Myocyte (in vitro differentiated cells): ENCODE measurements at regions not wholly inside any gene's neighbourhood (a gene's known extent, or its start where the extent isn't known, plus 50 kb on each side); places are given as distances from the start of the nearest gene placed in this dataset.
"Not testable (repeated sequence)": the region's sequence is repeated elsewhere in the genome, so short reads cannot be mapped to it uniquely, and the experiment has no call there.

Experiments
- DNase-seq: peaks from one replicate; pipeline ENCODE4 v3.0.0-alpha.2; 2012; ENCODE audit warnings: low read depth

DNA sequence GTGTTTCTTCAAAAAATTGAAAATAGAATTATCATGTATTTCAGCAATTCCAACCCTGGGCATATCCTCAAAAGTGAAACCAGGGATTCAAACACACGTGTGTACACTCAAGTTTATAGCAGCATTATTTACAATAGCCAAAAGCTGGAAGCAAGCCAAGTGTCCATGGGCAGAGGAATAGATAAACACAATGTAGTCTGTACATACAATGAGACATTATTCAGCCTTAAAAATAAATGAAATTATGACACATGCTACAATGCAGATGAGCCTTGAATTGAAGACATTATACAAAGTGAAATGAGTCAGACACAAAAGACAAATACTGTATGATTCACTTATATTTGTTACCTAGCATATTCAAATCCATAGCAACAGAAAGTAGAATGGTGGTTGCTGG lies 853.4 kb downstream of the STIM2 start:
- DNase-seq: no peak

DNA sequence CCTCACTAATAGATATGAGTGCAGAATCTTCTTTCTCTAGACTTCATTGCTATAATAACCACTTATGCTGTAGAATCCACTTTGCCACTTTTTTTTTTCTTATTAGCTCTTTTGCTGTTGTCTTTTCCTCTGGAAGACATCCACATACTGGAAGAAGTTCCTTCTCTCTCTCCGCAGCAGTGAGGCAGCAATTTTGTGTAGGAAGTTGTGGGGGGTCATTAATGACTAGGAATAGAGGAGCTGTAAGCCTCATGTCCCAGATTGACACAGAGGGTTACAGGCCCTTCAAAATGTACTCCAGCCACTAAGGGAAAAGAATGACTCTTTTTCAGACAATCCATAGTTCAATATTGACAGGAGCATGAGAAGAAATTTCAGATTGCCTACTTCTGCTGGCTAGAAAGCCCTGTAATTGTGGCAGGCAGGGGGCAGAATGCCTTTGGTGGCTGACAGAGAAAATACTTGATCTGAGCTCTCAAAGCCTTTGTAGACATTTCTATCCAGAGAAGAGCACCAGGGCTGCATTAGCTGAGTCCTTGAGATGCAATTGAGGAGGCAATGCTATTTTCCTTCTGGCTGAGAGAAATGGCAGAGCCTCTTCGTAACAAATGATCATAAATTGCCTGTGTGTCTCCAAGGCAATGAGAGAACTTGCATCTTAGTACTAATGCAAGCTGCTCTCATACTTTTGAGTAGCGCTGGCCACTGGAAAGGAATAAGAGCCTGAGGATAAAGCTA lies 856.2 kb downstream of the STIM2 start:
- no peak for DNase-seq

DNA sequence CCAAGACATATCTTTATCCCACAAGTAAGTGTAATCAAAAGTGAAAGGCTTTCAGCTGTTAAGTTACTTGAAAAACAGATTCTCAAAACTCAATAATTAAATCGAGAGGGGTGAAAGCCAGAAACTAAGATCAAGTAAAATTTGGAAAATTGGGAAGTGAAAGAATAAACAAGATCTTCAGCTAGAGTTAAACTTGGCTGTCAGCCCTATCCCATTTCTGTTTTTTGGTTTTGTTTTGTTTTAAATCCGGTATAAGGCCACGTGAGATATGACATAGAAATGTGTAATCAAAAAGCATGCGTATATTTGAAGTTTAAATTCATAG lies 856.8 kb downstream of the STIM2 start:
- DNase-seq: no peak

DNA sequence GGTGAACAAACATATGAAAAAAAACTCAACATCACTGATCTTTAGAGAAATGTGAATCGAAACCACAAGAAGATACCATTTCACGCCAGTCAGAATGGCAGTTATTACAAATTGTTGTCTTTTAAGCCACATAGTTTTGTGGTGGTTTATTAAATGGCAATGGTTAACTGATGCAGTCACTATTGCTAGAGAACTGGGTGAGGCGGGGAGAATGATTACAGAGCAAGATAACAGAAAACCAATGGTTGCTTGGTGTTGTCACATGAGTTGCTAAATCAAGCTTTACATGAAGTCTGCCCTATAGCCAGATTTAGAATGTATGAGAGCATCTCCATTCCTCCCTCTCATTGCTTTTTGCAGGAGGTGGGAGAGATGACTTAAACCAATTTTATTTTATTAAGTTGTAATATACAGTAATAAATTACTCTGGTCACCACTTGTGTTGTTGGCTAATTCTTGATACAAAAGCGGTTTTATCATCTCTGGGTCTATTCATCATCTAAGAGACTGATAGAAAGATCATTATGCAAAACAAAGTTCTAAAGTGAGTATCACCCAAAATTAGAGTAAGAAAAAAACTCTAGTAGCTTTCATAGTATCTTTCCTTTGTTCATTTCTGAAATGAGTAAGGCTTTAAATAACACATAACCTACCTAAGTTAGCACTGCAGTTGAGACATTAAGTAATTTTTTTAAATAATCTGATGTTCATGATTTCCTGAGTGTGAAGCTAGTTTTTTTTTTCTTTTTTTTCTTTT lies 859.5 kb downstream of the STIM2 start:
- DNase-seq: no peak

DNA sequence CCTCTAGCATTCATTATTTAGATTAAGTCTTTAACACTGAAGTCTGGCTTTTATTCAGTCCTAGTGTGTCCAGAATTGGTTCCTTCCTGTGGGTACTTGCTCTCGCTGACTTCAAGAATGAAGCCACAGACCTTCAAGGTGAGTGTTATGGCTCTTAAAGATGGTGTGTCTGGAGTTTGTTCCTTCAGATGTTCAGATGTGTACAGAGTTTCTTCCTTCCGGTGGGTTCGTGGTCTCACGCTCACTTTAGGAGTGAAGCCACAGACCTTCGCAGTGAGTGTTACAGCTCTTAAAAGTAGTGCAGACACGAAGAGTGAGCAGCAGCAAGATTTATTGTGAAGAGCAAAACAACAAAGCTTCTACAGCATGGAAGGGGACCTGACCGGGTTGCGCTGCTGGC lies 860.6 kb downstream of the STIM2 start:
- DNase-seq: no peak

DNA sequence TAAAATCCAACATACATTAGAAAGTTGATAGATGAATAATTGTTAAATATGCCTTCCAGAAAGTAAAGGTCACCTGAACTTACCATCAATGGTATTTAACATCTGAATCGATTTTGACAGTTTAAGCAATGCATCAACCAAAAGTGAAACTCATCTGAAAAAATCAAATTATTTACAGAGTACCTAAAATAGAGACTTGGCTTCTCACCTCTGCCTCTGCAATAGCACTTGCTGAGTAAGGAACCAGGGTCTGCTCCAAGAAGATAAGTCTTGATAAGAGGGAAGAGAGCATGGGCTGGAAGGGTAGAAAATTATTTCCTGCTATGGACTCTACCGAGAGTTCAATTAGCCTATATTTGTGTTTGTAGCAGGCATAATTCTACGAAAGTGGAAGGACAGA lies 868.3 kb downstream of the STIM2 start:
- DNase-seq: no peak

DNA sequence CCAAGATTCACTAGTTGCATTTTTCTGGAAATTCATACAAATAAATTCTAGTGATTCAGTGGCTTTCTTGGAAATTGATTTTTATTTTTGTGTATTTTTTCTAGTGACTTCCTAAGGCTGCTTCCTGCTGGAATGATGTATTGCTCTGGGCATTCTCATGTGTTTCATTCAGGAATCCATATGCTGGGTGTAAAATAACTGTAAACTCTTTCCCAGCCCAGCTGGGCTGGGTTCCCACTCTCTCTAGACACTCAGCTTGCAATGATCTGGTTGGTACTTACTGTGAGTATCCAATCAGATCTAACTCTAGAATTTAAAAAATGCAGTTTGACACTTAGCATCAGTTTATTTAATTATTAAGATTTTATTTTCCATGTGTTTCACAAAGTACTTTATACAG lies 882.2 kb downstream of the STIM2 start:
- no peak for DNase-seq

DNA sequence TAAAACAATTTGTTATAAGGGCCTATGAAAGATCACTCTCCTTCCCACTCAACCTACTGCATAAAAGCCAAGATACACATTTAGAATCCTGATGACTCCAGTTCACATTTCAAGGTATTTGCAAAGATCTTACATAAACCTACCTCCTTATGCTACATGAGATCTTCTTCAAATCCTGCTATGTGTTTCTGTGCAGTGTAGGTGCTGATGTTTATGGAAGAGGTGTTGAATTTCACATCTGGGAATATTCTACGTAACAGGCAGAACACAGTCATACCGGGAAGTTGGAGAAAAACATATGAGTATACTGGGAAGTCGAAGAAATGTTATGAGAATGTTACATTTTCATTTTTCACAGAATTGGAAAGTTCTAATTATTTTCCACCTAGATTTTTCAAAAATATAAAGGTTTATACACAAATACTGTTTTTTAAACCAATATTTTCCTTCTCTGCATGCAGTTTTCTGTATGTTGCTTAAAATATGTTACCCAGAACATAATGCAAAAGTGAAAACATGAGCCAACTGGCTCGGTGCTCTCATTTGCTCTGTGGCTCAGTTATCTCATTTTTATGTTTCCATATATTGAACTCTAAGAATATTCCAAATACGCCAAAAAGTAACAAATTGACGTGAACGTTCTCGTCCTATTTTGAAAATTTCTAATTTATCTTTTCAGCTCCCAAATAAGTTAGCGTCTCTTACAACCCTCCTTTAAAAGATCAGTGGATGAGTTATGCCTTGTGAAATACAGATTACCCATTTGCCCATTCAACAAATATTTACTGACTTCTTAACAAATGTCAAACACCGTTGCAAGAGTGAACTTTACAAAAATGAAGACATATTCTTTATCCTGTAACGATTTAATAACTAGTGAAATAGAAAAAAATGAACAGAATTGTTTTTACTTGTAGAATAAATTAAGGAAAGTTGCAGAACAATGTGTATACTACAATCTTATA lies 899.3 kb downstream of the STIM2 start:
- DNase-seq: no peak

DNA sequence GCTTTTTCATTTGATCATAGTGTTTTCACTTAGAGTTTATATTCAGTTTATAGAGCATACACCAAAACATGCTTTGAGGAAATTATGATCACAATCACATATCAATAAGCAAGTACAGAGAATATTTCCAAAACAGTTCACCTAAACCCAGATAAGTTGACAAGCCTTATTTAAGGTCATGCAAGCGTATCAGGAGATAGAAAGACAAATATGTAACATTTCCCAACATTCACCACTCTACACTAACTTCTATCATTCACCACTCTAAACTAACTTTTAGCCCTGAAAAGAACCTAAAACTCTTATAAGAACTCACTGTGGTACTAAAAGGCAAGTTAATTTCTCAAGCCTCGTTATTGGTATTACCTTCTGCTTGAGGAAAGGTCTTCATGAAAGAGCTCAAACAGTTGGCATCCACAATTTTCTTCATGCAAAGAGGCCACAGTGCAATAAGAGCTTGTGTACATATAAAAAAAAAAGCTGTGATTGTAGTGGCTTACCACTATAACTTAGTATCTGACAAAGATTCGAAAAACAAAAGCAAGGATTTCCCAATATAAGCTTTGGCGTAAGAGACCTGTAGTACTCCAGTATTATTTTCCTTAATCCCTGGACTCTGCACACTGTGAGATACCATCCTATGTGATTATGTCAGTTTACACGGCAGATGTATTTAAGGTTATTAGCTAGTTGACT lies 903.3 kb downstream of the STIM2 start:
- no peak for DNase-seq

DNA sequence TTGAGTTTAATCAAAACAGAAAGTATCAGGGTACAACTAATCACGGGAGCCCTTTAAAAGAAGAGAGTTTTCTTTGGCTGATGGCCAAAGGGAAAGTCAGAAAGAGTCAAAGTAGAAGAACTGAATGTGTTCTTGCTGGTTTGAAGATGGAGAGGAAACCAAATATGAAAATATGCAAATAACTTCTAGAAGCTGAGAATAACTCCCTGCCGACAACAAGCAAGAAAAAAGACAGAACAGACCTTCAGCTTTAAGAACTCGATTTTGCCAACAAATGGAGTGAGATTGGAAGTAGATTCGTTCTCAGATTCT lies 903.8 kb downstream of the STIM2 start:
- no peak for DNase-seq

DNA sequence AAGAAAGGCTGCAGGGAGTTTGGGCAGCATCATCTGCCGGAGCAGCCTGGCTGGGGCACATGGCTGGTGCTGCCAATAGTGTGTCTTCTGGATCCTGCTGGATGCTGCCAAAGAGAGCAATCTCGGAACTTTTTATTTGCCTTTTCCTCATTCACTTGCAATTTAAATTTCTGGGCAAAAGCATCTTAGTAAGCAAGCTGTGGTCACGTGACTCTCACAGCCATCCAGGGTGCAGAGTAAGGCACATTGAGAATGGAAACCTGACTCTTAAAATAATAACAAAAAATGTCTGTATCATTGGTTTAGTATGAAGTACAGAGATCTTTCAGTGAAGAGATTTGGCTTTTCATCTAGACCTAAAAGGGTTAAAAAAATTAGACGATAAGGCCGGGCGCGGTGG lies 910.3 kb downstream of the STIM2 start:
- DNase-seq: no peak

DNA sequence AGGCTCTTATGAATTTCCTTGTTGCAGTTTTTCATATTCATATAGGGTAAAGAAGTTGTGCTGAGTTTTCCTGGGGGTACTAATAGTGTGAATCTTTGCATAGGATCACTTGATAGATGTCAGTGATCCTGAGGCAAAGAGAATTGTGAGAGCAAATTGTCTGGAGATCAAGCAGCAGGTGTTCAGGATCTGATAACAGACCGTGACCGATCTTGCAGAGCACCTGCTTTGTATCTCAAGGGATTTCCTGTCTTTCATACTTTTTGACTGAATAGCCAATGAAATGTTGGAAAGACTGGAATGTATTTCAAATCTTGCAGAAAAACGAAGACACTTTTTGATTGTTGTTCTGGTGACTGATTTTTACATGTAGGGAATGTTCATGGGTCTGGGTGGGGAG lies 914.5 kb downstream of the STIM2 start:
- DNase-seq: no peak

DNA sequence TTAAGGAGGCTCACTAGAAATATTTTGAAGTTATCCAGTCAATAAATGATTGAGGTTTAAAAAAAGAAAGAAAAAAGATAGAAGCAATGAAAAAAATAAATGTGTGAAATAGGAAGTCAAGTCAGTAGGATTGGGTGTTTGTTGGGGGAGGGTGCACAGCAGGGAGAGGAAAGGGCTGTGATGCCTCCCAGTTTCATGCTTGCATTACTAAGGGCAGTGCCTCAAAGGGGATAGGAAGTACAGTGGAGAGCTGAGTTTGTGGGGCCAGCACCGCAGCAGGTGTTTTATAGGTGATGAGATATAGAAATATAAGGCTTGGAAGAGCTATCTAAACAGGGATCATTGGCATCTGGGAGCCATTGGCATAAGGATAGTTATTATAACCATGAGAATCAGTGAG lies 919.2 kb downstream of the STIM2 start:
- no peak for DNase-seq

DNA sequence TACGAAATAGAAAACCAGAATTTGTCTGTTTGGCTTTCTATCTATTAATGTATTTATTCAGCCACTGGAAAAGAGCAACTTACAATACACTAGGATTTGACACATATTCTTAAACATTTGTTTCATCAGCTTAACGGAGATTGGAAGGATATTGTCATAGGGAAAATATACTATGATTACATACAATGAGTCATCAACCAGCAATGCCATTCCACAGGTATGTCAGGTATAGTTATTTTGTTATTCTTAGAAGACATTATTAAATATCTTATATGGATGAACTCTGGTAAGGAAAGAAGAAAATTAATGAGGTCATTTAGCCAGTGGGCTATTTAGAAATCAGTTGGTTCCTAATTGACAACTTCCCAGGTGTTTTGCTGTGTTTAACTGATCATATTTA lies 926.6 kb downstream of the STIM2 start:
- no peak for DNase-seq

DNA sequence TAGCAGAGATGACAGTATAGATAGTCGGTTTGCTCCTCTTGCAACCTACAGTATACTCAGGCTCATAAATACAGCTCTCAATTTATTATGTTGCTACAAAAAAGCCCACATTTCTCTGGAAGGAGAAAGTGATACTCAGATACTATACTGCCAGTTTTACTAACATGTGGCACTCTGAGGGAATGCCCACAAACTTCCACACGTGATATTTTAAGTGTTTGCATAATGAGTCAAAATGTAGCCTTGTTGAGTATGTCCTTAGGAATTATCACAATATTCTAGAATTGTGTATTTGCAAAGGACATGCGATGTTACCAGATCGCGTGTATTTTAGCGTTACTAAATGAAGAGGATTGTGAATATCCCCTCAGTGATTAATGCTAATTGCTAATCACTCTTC lies 929.1 kb downstream of the STIM2 start:
- DNase-seq: peak; percentile 10

DNA sequence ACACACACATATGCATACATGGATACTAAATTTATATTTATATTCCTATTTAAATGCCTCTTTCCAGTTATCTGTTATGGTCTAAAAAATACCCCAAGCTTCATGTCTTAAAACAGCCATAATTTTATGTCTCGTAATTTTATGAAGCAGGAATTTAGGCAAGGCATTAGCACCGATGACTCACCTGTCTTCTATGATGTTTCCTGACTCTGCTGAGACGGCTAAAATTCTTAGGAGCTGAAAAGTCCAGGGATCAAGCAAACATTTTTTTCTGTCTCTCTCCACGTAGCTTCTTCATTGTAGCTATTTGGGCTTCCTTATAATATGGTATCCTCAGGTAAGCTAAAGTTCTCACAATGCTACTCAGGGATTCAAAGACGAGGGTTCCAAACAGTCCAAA lies 930.3 kb downstream of the STIM2 start:
- peak; percentile 5 for DNase-seq

DNA sequence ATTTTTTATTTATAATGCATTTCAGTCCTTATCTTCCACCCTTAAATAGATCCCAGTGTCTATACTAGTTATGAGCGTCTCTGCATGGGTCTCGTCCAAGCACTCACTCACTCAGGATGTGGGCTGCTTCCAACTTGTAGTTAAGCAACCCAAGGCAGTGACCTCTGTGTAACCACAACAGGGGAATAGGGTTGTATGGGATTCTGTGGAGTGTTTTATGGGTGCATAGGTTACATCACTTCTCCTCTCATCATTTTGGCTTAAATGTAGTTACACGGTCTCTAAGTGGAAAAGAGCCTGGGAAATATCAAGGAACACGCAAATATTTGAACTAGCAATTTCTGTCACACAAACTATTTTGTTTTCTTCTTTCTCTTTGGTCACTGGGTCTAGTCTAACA lies 931.0 kb downstream of the STIM2 start:
- peak; percentile 4 for DNase-seq

DNA sequence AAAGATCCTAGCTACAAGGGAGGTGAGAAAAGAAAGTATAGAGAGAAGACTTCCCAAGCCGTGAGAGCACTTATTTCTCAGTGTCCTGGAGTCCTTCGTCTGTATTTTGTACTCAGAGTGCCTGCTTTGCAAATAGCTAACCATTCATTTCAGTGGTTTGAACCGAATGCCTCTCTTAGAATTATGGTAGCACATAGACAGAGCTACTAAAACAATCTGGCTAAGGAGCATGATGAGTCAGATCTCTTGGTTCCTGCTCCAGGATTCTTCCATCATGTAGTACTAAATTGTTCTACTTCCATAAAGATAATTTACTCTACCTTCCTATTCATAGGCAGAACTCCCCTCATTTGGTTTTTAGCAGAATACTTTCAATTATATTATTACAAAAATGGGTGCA lies 946.6 kb downstream of the STIM2 start:
- no peak for DNase-seq

DNA sequence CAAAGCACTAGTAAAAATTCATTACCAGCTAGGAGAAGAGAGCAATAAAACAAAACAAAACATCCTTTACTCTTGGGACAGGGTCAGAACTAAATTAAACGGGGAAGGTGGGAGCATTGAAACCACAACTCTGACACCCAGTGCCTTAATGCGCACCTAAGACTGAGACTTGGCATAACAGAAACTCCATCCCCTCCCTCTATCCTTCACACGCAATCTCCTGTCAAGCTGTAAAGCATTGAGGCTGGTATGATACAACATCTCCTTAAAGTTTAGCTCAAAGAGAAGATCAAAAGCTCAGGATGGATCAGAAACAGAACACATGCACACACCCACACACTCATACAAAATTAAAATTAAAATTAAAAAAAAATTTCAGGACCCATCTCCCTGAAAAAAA lies 951.3 kb downstream of the STIM2 start:
- no peak for DNase-seq

DNA sequence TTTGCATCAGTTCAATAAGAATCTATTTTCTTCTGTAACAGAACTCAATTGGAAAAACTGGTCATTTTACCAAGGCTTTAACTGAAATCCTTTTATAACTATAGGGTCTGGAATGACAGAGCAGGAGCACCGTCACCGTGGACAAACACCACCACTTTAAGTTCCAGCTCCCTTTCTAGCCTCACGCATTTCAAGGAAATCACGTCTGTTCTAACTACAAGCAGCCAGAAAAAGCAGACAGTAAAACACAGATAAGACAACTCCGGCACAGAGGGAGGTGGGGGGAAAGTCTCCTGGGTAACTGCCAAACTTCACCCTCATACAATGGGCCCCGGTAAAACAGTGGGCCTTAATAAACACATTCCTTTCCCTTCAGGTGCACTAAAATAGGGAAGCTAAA lies 952.6 kb downstream of the STIM2 start:
- not testable (repeated sequence) for DNase-seq

DNA sequence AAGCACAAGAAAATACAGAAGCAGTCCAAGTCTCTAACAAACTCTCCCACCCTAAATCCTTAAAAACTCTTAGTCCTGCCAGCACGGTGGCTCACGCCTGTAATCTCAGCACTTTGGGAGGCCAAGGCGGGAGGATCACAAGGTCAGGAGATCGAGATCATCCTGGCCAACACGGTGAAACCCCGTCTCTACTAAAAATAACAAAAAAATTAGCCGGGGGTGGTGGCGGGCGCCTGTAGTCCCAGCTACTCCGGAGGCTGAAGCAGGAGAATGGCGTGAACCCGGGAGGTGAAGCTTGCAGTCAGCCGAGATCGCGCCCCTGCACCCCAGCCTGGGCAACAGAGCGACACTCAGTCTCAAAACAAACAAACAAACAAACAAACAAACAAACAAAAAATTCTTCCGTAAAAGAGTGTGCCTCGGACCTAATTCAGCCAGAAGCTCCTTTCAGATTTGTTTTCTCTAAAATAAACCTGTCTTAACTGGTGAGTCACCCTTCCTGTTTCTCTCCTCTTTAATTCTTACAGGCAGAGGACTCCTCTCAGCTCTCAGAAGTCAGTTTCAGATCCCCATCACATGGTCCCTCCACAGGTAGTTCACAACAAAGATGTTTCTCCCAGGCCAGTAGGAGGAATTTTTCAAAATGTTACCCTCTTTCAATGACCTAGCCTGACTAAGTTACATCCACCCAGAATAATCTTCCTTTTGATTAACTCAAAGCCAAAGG lies 953.2 kb downstream of the STIM2 start:
- not testable (repeated sequence) for DNase-seq
